OCI-LY1 (cell line): ENCODE measurements at regions not wholly inside any gene's neighbourhood (a gene's known extent, or its start where the extent isn't known, plus 50 kb on each side); places are given as distances from the start of the nearest gene placed in this dataset.

Experiments used
- CTCF ChIP-seq: fragments of 200-600 bp; sonication (generic), shearing (Covaris generic); IDR thresholded peaks from 2 replicates; pipeline ENCODE4 v1.5.1; 2017; ENCODE audit warnings: mild to moderate bottlenecking, antibody characterized with exemption, low read length, moderate library complexity, mixed read lengths
- EZH2 ChIP-seq: fragments of 200-600 bp; sonication (generic), shearing (Covaris generic); IDR thresholded peaks from 2 replicates; pipeline ENCODE4 v1.8.0; 2017; ENCODE audit warnings: borderline replicate concordance, mixed run types, mild to moderate bottlenecking, antibody characterized with exemption, low read length, moderate library complexity, mixed read lengths

- TF ChIP-seq CTCF (no peak), EZH2 (no peak)
Observed at GRCh38 chr3:81888914-81889557, 127.6 kb upstream of the GBE1 start.
